K562 (cell line): ENCODE measurements at regions not wholly inside any gene's neighbourhood (a gene's known extent, or its start where the extent isn't known, plus 50 kb on each side); places are given as distances from the start of the nearest gene placed in this dataset.

ENCODE experiments used
- ATAC-seq: fragments of 200-7000 bp; cut with Tn5 transposase; 3 replicates; pipeline ENCODE4 v1.9.1; 2020; ENCODE audit warnings: moderate library complexity
- BruUV-seq: library from RNA; stranded (reverse); fragments of 400-500 nt; replicated peaks from 2 replicates; lab custom pipeline; 2021; lab: Mats Ljungman, UMichigan
- CTCF ChIA-PET: fragments of 300-600 bp; formaldehyde crosslinking; extraction: SDS; loops from one replicate; lab custom pipeline; 2021; ENCODE audit warnings: low intra/inter-chr PET ratio; lab: Yijun Ruan, JAX
- POLR2A ChIA-PET: fragments of 300-600, 350-650 bp; sonication (Branson Sonifier 250); formaldehyde crosslinking; extraction: SDS; loops from one replicate; lab custom pipeline; 2021; ENCODE audit warnings: antibody characterized with exemption, inconsistent platforms; lab: Yijun Ruan, JAX
- DNase-seq, 4 experiments: peaks; one replicate each; pipeline versions ENCODE4 v3.0.0 to v3.0.0-alpha.2; 2011 to 2018; ENCODE audit warnings: low spot score in 3 of 4, mixed read lengths in 3 of 4; ENCODE audit errors: extremely low read depth in 1 of 4
- FAIRE-seq: peaks from 2 replicates; lab custom pipeline; 2011; peaks lifted over from hg19 to GRCh38; lab: Jason Lieb, UNC
- H2AFZ ChIP-seq: 2 replicates; pipeline ENCODE4 v1.6.0; 2011; ENCODE audit warnings: low read depth, low read length, control low read depth, inconsistent platforms
- H3K27ac ChIP-seq: fragments of 200-600 bp; 3 replicates; pipeline ENCODE4 v1.8.0; 2011; ENCODE audit warnings: low read depth, mild to moderate bottlenecking, control low read depth, inconsistent platforms, low read length, moderate library complexity, mixed read lengths; ENCODE audit errors: extremely low read depth
- H3K27me3 ChIP-seq, 2 experiments: fragments of 300-600 bp in 1 of 2; 2 replicates in 1 of 2; 3 replicates in 1 of 2; pipeline versions ENCODE4 v1.6.0 to v1.8.0; 2011; ENCODE audit warnings: inconsistent platforms in 2 of 2, low read length in 2 of 2, mild to moderate bottlenecking in 1 of 2, mixed read lengths in 1 of 2, moderate library complexity in 1 of 2; ENCODE audit not compliant: control insufficient read depth in 2 of 2, insufficient read depth in 2 of 2
- H3K36me3 ChIP-seq: fragments of 300-600 bp; 3 replicates; pipeline ENCODE4 v1.8.0; 2011; ENCODE audit warnings: mild to moderate bottlenecking, low read length, inconsistent platforms; ENCODE audit not compliant: control insufficient read depth, insufficient read depth
- H3K4me1 ChIP-seq, 2 experiments: fragments of 200-600 bp in 1 of 2; replicated peaks in 1 of 2; 2 replicates in 1 of 2; 3 replicates in 1 of 2; pipeline versions ENCODE4 v1.5.1 to v1.8.0; 2011; ENCODE audit warnings: inconsistent platforms in 2 of 2, low read length in 2 of 2, mild to moderate bottlenecking in 1 of 2, mixed read lengths in 1 of 2, moderate library complexity in 1 of 2; ENCODE audit not compliant: control insufficient read depth in 2 of 2, insufficient read depth in 2 of 2
- H3K4me2 ChIP-seq: 2 replicates; pipeline ENCODE4 v1.6.1; 2011; ENCODE audit warnings: low read length, control low read depth, inconsistent platforms, mixed read lengths; ENCODE audit not compliant: insufficient read depth
- H3K4me3 ChIP-seq: fragments of 200-600 bp; sonication (generic), shearing (Covaris generic); 2 replicates; pipeline ENCODE4 v1.5.1; 2016; ENCODE audit warnings: control low read depth, inconsistent platforms
- H3K79me2 ChIP-seq: fragments of 200-600 bp; 3 replicates; pipeline ENCODE4 v1.8.0; 2011; ENCODE audit warnings: low read length, inconsistent platforms; ENCODE audit not compliant: control insufficient read depth, insufficient read depth
- H3K9ac ChIP-seq, 2 experiments: 2 replicates each; pipeline versions ENCODE4 v1.6.0 to v1.6.1; 2011; ENCODE audit warnings: low read depth in 2 of 2, low read length in 2 of 2, control low read depth in 1 of 2, inconsistent platforms in 1 of 2, mild to moderate bottlenecking in 1 of 2, mixed read lengths in 1 of 2; ENCODE audit not compliant: insufficient read depth in 1 of 2
- H3K9me1 ChIP-seq: one replicate; pipeline ENCODE4 v1.6.0; 2011; ENCODE audit warnings: inconsistent platforms, mild to moderate bottlenecking, low read length, moderate library complexity; ENCODE audit not compliant: control insufficient read depth, insufficient read depth
- H3K9me3 ChIP-seq: replicated peaks from 2 replicates; pipeline ENCODE4 v1.5.1; 2011; ENCODE audit warnings: low read depth, low read length, inconsistent platforms; ENCODE audit not compliant: control insufficient read depth, insufficient read depth
- H4K20me1 ChIP-seq: replicated peaks from 2 replicates; pipeline ENCODE4 v1.6.1; 2011; ENCODE audit warnings: low read length, inconsistent platforms, mixed read lengths; ENCODE audit not compliant: control insufficient read depth, insufficient read depth
- BRCA1 ChIP-seq, 2 experiments: fragments of 450-650 bp in 1 of 2; sonication (generic) in 1 of 2; formaldehyde crosslinking in 1 of 2; IDR thresholded peaks; 2 replicates each; pipeline versions ENCODE4 v1.5.0 to v1.6.1; 2017 to 2020; ENCODE audit warnings: mild to moderate bottlenecking in 1 of 2, missing genetic modification reagents in 1 of 2
- WGBS: fragments of 100-300 bp; shearing (Covaris generic); methylation state at CpG from one replicate; pipeline ENCODE4 v1.1.6; 2016; ENCODE audit warnings: low coverage, mixed read lengths; ENCODE audit not compliant: insufficient coverage; ENCODE audit errors: missing lambda C conversion rate; 5-methylcytosine and 5-hydroxymethylcytosine counted together
- in situ Hi-C: fragments of 300-500 bp; cut with MboI; formaldehyde crosslinking; loops from 4 replicates; pipeline ENCODE4 v1.15.0; 2018; ENCODE audit warnings: inconsistent platforms, mixed read lengths
- intact Hi-C: fragments of 100-400 bp; cut with micrococcal nuclease; formaldehyde crosslinking; loops from 2 replicates; pipeline ENCODE4 v1.14.2; 2022
- TF ChIP-seq, protein P1 (sequence below): fragments of 450-650 bp; IDR thresholded peaks from 2 replicates; pipeline ENCODE4 v1.6.1; 2017; ENCODE audit warnings: mild to moderate bottlenecking, moderate library complexity
- TF ChIP-seq, protein P2 (sequence below): fragments of 450-650 bp; IDR thresholded peaks from 2 replicates; pipeline ENCODE4 v1.6.1; 2018; ENCODE audit not compliant: partially characterized antibody

DNA sequence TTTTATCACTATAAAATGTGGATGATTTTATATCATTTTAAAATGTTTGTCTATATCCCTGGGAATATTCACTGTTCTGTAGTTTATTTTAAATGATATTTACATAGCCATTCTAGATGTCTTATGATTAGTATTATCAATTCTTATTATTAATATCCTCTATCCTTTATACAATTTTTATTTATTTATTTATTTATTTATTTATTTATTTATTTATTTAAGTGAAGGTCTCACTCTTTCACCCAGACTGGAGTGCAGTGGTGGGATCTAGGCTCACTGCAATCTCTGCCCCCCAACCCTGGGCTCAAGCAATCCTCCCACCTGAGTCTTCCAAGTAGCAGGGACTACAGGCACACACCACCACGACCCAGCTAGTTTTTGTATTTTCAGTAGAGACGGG lies 1848.9 kb downstream of the EFNA5 start:
- no peaks in the 10 kb centered on the region; the same call in 1 of the 2 replicates for H3K9me3 ChIP-seq
- H3K79me2 ChIP-seq, result no peaks in the 10 kb centered on the region
- no peaks in the 10 kb centered on the region for H3K9me1 ChIP-seq
- intact Hi-C loops (no loop called here), in situ Hi-C loops (no loop called here)
- no peak for FAIRE-seq
- no peaks in the 10 kb centered on the region for H3K27me3 ChIP-seq
- ATAC-seq, result no peak
- no peak overlapping the region for H3K4me3 ChIP-seq
- H3K9ac ChIP-seq, result no peak overlapping the region
- H3K36me3 ChIP-seq, result no peaks in the 10 kb centered on the region
- DNase-seq, result no peak
- H4K20me1 ChIP-seq, result no peaks in the 10 kb centered on the region
- H2AFZ ChIP-seq, result no peak overlapping the region
- BruUV-seq, result no TSS peak
- no peak overlapping the region for H3K27ac ChIP-seq
- CTCF ChIA-PET, result no interaction called here
- POLR2A ChIA-PET, result no interaction called here
- no peaks in the 10 kb centered on the region for H3K4me1 ChIP-seq
- TF ChIP-seq, protein P1, sequence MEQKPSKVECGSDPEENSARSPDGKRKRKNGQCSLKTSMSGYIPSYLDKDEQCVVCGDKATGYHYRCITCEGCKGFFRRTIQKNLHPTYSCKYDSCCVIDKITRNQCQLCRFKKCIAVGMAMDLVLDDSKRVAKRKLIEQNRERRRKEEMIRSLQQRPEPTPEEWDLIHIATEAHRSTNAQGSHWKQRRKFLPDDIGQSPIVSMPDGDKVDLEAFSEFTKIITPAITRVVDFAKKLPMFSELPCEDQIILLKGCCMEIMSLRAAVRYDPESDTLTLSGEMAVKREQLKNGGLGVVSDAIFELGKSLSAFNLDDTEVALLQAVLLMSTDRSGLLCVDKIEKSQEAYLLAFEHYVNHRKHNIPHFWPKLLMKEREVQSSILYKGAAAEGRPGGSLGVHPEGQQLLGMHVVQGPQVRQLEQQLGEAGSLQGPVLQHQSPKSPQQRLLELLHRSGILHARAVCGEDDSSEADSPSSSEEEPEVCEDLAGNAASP, result no peak
- TF ChIP-seq, protein P2, sequence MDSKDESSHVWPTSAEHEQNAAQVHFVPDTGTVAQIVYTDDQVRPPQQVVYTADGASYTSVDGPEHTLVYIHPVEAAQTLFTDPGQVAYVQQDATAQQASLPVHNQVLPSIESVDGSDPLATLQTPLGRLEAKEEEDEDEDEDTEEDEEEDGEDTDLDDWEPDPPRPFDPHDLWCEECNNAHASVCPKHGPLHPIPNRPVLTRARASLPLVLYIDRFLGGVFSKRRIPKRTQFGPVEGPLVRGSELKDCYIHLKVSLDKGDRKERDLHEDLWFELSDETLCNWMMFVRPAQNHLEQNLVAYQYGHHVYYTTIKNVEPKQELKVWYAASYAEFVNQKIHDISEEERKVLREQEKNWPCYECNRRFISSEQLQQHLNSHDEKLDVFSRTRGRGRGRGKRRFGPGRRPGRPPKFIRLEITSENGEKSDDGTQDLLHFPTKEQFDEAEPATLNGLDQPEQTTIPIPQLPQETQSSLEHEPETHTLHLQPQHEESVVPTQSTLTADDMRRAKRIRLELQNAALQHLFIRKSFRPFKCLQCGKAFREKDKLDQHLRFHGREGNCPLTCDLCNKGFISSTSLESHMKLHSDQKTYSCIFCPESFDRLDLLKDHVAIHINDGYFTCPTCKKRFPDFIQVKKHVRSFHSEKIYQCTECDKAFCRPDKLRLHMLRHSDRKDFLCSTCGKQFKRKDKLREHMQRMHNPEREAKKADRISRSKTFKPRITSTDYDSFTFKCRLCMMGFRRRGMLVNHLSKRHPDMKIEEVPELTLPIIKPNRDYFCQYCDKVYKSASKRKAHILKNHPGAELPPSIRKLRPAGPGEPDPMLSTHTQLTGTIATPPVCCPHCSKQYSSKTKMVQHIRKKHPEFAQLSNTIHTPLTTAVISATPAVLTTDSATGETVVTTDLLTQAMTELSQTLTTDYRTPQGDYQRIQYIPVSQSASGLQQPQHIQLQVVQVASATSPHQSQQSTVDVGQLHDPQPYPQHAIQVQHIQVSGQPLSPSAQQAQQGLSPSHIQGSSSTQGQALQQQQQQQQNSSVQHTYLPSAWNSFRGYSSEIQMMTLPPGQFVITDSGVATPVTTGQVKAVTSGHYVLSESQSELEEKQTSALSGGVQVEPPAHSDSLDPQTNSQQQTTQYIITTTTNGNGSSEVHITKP, result no peak
- TF ChIP-seq BRCA1 (IDR thresholded peaks at IDR 0.05), result no peak
- TF ChIP-seq BRCA1 (CRISPR knock-in tag; IDR thresholded peaks at IDR 0.05), result no peak
- H3K4me2 ChIP-seq, result no peak overlapping the region
- WGBS, result 0% methylated on average over 2 of the region's 2 CpGs
